ENCODE measurements at regions not wholly inside any gene's neighbourhood (a gene's known extent, or its start where the extent isn't known, plus 50 kb on each side); places are given as distances from the start of the nearest gene placed in this dataset.
A peak's percentile ranks its signal among the peaks of the same experiment; 100 is the strongest.

- TF ChIP-seq POLR2A (IDR thresholded peaks at IDR 0.05; ENCODE audit: low read depth, low read length) (no peak), POLR2AphosphoS5 (IDR thresholded peaks at IDR 0.05; ENCODE audit: insufficient read depth, low read depth, low read length) (peak; percentile 41), CTCF (IDR thresholded peaks at IDR 0.05; ENCODE audit: extremely low read depth in 1 of 2, insufficient read depth in 1 of 2, low read depth in 1 of 2, low read length in 2 of 2) (no peak), EZH2 (IDR thresholded peaks at IDR 0.05; ENCODE audit: borderline replicate concordance, low read depth, low read length, severe bottlenecking) (no peak), MAX (IDR thresholded peaks at IDR 0.05; ENCODE audit: insufficient read depth, insufficient read length) (no peak), MYC (IDR thresholded peaks at IDR 0.05; ENCODE audit: low read depth, low read length) (no peak), JUN (IDR thresholded peaks at IDR 0.05; ENCODE audit: borderline replicate concordance, insufficient read depth, insufficient read length, low read depth) (peak; percentile 50), FOS (IDR thresholded peaks at IDR 0.05; ENCODE audit: borderline replicate concordance, insufficient read depth, low read length) (peak; percentile 34)
Observed at GRCh38 chr6:4581468-4582385, 194.5 kb upstream of the CDYL start.
